CD4-positive, alpha-beta memory T cell (primary cell): ENCODE measurements at regions not wholly inside any gene's neighbourhood (a gene's known extent, or its start where the extent isn't known, plus 50 kb on each side); places are given as distances from the start of the nearest gene placed in this dataset.
"Not testable (repeated sequence)": the region's sequence is repeated elsewhere in the genome, so short reads cannot be mapped to it uniquely, and the experiment has no call there.

Experiments used
- CTCF ChIA-PET: fragments of 350-600 bp; sonication (Branson Sonifier 250); formaldehyde crosslinking; loops from one replicate; lab custom pipeline; 2021; ENCODE audit warnings: inconsistent platforms; ENCODE audit not compliant: partially characterized antibody; lab: Charles Lee
- POLR2A ChIA-PET: fragments of 350-600 bp; sonication (Branson Sonifier 250); formaldehyde crosslinking; loops from one replicate; lab custom pipeline; 2021; ENCODE audit not compliant: partially characterized antibody; lab: Charles Lee
- DNase-seq, 5 donors: peaks; one replicate each; pipeline versions ENCODE4 v3.0.0 to v3.0.0-alpha.2; 2020 to 2022; ENCODE audit warnings: mixed read lengths in 1 of 5
- H3K27ac ChIP-seq: one replicate; pipeline ENCODE4 v1.7.0; 2013; ENCODE audit warnings: low read depth, low read length
- H3K27me3 ChIP-seq: 2 replicates; pipeline ENCODE4 v1.7.0; 2013; ENCODE audit warnings: mild to moderate bottlenecking, low read length, moderate library complexity; ENCODE audit not compliant: insufficient read depth
- H3K36me3 ChIP-seq: 2 replicates; pipeline ENCODE4 v1.7.0; 2013; ENCODE audit warnings: mild to moderate bottlenecking, low read length, moderate library complexity; ENCODE audit not compliant: insufficient read depth
- H3K4me1 ChIP-seq: 2 replicates; pipeline ENCODE4 v1.7.0; 2013; ENCODE audit warnings: mild to moderate bottlenecking, low read length, moderate library complexity; ENCODE audit not compliant: insufficient read depth
- H3K4me3 ChIP-seq, 2 donors: one replicate each; pipeline ENCODE4 v1.7.0; 2013; ENCODE audit warnings: low read length in 2 of 2, mild to moderate bottlenecking in 1 of 2
- H3K9me3 ChIP-seq, 2 donors: one replicate each; pipeline ENCODE4 v1.7.0; 2013; ENCODE audit warnings: low read length in 2 of 2, control low read depth in 1 of 2; ENCODE audit not compliant: control insufficient read depth in 1 of 2
- H3K27ac Mint-ChIP-seq, 7 donors: one replicate each; pipeline ENCODE4 v1.8.0; 2020 to 2021; ENCODE audit warnings: mixed read lengths in 7 of 7, mild to moderate bottlenecking in 6 of 7, inconsistent platforms in 3 of 7, moderate library complexity in 3 of 7
- H3K27me3 Mint-ChIP-seq, 2 donors: one replicate each; pipeline ENCODE4 v1.8.0; 2020 to 2021; ENCODE audit warnings: mixed read lengths in 2 of 2
- H3K36me3 Mint-ChIP-seq, 2 donors: one replicate each; pipeline ENCODE4 v1.8.0; 2020 to 2021; ENCODE audit warnings: mixed read lengths in 2 of 2, inconsistent platforms in 1 of 2, mild to moderate bottlenecking in 1 of 2
- H3K4me1 Mint-ChIP-seq, 4 donors: one replicate each; pipeline ENCODE4 v1.8.0; 2020 to 2021; ENCODE audit warnings: mixed read lengths in 4 of 4, mild to moderate bottlenecking in 1 of 4
- H3K4me3 Mint-ChIP-seq, 8 donors: one replicate each; pipeline ENCODE4 v1.8.0; 2020 to 2021; ENCODE audit warnings: mixed read lengths in 8 of 8, mild to moderate bottlenecking in 7 of 8, moderate library complexity in 6 of 8, inconsistent platforms in 3 of 8
- H3K9me3 Mint-ChIP-seq, 8 donors: one replicate each; pipeline ENCODE4 v1.8.0; 2020 to 2021; ENCODE audit warnings: mixed read lengths in 8 of 8, mild to moderate bottlenecking in 5 of 8, inconsistent platforms in 3 of 8, moderate library complexity in 1 of 8
- intact Hi-C: fragments of 100-400 bp; cut with micrococcal nuclease; formaldehyde crosslinking; loops from one replicate; pipeline ENCODE4 v1.15.1; 2023

DNA sequence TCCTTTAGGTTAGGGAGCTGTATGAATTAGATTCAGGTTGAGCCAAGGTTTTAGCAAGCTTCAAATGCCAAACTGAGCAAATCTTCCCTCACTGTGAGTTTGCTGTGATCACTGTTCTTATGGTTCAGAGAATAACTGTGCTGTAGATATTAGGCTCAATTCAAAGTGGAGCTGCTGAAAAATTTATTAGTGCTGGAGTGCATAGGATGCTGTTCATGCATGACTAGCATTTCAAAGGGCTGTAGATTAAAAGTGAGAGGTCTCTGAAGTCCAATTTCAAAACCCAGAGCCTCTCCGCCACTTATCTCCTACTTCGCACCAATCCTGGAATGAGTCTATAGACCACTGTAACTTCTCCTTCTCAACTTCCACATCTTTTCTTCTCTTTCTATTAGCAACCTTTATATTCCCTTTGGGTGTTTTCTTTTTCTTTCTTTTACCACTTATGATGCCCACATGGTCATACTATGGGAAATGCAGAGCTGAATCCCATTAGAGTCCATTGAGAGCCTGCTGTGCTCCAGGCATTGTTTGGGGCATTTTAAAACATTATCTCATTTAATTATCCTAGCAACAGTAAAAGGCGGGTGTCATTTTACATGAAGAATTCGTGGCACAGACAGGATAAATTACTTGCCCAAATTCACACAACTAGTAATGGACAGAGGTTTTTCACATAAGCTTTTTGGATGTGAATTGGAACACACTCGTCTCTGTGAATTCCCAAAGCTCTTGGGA is 77.5 kb upstream of the EEA1 start:
- no peaks in the 10 kb centered on the region for H3K36me3 ChIP-seq
- Mint-ChIP-seq H3K4me1 (no peaks in the 10 kb centered on the region), H3K27me3 (peaks cover 0 to 1% of the 10 kb centered on the region in 2 donors), H3K36me3 (no peaks in the 10 kb centered on the region), H3K4me3 (no peak overlapping the region), H3K9me3 (no peaks in the 10 kb centered on the region), H3K27ac (no peak overlapping the region)
- POLR2A ChIA-PET = no interaction called here
- H3K4me3 ChIP-seq = no peak overlapping the region
- no peaks in the 10 kb centered on the region for H3K9me3 ChIP-seq
- H3K4me1 ChIP-seq = no peaks in the 10 kb centered on the region
- intact Hi-C loops = no loop called here
- DNase-seq = no peak
- CTCF ChIA-PET = no interaction called here
- H3K27me3 ChIP-seq = no peaks in the 10 kb centered on the region
- H3K27ac ChIP-seq = no peak overlapping the region

DNA sequence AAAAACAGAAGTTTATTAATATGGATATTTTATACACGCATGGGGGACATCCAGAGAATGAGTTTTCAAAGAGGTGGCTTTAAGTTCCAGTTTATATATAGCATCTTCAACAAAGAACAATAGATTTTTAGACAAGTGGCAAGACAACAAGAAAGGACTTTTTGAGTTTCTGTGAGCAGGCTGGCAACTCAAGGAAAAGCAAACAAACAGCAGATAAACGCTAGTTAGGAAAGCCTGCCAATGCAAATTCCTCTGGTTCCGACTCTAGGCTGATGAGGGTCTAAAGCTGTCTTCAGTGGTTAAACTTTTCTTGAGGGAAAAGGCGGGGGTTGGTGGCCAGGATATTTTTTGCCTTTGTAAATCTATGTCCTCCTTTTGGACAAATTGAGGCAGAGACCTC is 78.4 kb upstream of the EEA1 start:
- Mint-ChIP-seq H3K4me1 (no peaks in the 10 kb centered on the region), H3K36me3 (no peaks in the 10 kb centered on the region), H3K9me3 (no peaks in the 10 kb centered on the region), H3K4me3 (no peak overlapping the region), H3K27me3 (peaks cover 0 to 1% of the 10 kb centered on the region in 2 donors), H3K27ac (no peak overlapping the region)
- Histone ChIP-seq H3K9me3 (no peaks in the 10 kb centered on the region), H3K27ac (no peak overlapping the region), H3K27me3 (no peaks in the 10 kb centered on the region), H3K4me1 (no peaks in the 10 kb centered on the region), H3K36me3 (no peaks in the 10 kb centered on the region), H3K4me3 (no peak overlapping the region)
- intact Hi-C loops = no loop called here
- ChIA-PET POLR2A (no interaction called here), CTCF (no interaction called here)
- no peak for DNase-seq

DNA sequence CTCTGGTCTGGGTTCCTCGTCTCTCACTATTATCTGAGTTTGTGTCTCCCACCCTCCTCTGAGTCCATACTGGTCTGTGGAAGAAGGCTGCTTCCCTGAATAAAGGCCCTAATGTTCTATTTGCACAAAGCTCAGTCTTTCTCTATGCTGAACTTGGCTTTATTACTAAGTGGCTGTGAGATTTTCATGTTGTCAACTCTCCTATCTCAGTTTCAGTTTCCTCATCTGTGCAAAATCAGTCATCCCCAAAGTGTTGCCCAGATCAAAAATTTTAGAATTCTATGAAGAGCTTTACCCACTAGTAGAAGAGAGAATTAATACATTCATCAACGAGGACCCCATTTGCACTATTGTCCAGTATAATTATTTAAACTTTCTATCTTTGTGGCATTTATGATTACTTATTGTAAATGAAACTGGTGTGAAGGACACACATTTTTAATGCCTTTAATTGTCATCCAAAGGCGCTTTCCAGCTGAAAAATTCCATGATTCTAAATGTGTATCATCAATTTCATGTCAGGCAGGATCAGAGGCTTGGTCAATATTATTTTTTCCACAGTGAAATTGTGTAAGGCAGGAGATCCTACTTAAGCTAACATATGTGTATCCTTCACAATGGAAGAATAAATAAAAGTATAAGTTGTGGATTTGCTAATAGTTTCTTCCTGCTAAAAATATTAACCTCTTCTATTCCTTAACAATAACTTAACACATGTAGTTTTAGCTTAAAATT is 79.1 kb upstream of the EEA1 start:
- H3K9me3 Mint-ChIP-seq = no peaks in the 10 kb centered on the region
- H3K4me3 ChIP-seq = no peak overlapping the region
- intact Hi-C loops = no loop called here
- DNase-seq = no peak
- H3K4me1 Mint-ChIP-seq = no peaks in the 10 kb centered on the region
- CTCF ChIA-PET = interaction anchor here (1.1 to 1.8 kb wide), 2 partner anchors 90 to 1094 kb away, joined by 3 to 4 read pairs; no protein-coding TSS in a partner anchor
- no peak overlapping the region for H3K27ac Mint-ChIP-seq
- no peaks in the 10 kb centered on the region for H3K36me3 ChIP-seq
- POLR2A ChIA-PET = no interaction called here
- no peaks in the 10 kb centered on the region for H3K36me3 Mint-ChIP-seq
- H3K4me1 ChIP-seq = no peaks in the 10 kb centered on the region
- no peak overlapping the region for H3K4me3 Mint-ChIP-seq
- no peak overlapping the region for H3K27ac ChIP-seq
- H3K27me3 Mint-ChIP-seq = peaks cover 0 to 1% of the 10 kb centered on the region in 2 donors
- no peaks in the 10 kb centered on the region for H3K27me3 ChIP-seq
- H3K9me3 ChIP-seq = no peaks in the 10 kb centered on the region

DNA sequence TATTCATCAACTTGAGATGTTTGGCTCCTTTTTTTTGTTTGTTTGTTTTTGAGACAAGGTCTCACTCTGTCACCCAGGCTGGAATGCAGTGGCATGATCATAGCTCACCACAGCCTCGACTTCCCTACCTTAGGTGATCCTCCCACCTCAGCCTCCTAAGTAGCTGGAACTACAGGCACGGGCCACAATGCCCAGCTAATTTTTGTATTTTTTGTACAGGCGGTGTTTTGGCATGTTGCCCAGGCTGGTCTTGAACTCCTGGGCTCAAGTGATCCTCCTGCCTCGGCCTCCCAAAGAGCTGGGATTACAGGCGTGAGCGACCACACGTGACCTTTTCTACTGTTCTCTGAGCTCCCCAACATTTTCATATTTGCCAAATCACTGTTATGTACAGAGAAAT is 79.8 kb upstream of the EEA1 start:
- CTCF ChIA-PET = interaction anchor here (1.0 to 1.8 kb wide), 3 partner anchors 21 to 1093 kb away, joined by 3 to 4 read pairs (median 4); no protein-coding TSS in a partner anchor
- H3K4me3 ChIP-seq = not testable (repeated sequence)

DNA sequence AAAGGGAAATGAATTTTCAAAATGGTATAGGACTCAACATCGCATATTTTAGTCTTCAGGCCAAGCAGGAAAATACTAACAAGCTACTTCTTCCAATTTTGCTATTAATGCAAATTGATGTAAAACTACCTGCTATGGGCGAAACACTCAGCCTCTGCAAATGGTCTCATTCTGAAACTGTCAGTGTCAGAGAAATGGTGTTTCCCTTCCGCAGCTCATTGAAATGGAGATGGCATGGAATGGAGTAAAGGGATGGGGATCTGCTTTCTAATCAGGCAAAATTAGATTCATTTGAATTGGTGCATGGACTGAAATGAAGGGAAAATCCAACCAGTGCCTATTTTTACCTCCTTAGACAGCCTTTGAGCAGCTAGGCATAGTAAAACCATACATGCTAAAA is 80.4 kb upstream of the EEA1 start:
- no peaks in the 10 kb centered on the region for H3K27me3 ChIP-seq
- Mint-ChIP-seq H3K36me3 (no peaks in the 10 kb centered on the region), H3K27ac (no peak overlapping the region), H3K4me3 (no peak overlapping the region), H3K9me3 (peaks cover 0 to 2% (median 0%) of the 10 kb centered on the region in 8 donors), H3K27me3 (peaks cover 0 to 4% of the 10 kb centered on the region in 2 donors), H3K4me1 (no peaks in the 10 kb centered on the region)
- POLR2A ChIA-PET = no interaction called here
- no peaks in the 10 kb centered on the region for H3K9me3 ChIP-seq
- CTCF ChIA-PET = interaction anchor here (1.0 to 1.8 kb wide), 3 partner anchors 22 to 1093 kb away, joined by 3 to 4 read pairs (median 4); no protein-coding TSS in a partner anchor
- H3K36me3 ChIP-seq = no peaks in the 10 kb centered on the region
- no peak overlapping the region for H3K4me3 ChIP-seq
- no peak overlapping the region for H3K27ac ChIP-seq
- H3K4me1 ChIP-seq = no peaks in the 10 kb centered on the region
- intact Hi-C loops = no loop called here
- DNase-seq = no peak

More for the DNA sequence above, 79.8 kb upstream of the EEA1 start:
- H3K4me3 Mint-ChIP-seq, H3K27me3 ChIP-seq, H3K9me3 ChIP-seq, H3K4me1 Mint-ChIP-seq, H3K36me3 Mint-ChIP-seq, H3K4me1 ChIP-seq, H3K27ac ChIP-seq, H3K27me3 Mint-ChIP-seq, DNase-seq, intact Hi-C loops, H3K27ac Mint-ChIP-seq, POLR2A ChIA-PET, H3K9me3 Mint-ChIP-seq, H3K36me3 ChIP-seq: not testable (repeated sequence)

DNA sequence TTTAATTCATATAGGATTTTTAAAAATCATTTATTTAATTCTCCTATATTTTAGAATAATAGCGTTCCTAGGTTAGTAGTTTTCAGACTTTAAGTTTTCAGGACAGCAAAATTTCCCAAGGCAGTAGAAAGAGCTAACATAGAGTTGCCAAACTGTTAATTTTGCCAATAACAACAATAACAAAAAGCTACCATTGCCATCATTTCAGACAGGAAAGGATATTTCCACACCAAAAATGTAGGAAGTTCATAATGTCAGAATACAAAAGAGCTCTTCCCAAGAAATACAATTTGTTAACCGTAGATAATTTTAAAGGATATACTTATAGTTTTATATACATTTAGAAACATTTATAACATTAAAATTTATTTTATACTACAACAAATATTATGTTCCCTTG is 81.4 kb upstream of the EEA1 start:
- H3K4me1 ChIP-seq = no peaks in the 10 kb centered on the region
- no peaks in the 10 kb centered on the region for H3K36me3 ChIP-seq
- H3K27me3 ChIP-seq = no peaks in the 10 kb centered on the region
- ChIA-PET POLR2A (no interaction called here), CTCF (no interaction called here)
- intact Hi-C loops = no loop called here
- H3K4me3 ChIP-seq = no peak overlapping the region
- Mint-ChIP-seq H3K4me3 (no peak overlapping the region), H3K36me3 (no peaks in the 10 kb centered on the region), H3K4me1 (no peaks in the 10 kb centered on the region), H3K27me3 (peaks cover 0 to 4% of the 10 kb centered on the region in 2 donors), H3K27ac (no peak overlapping the region), H3K9me3 (peaks cover 0 to 2% (median 0%) of the 10 kb centered on the region in 8 donors)
- H3K27ac ChIP-seq = no peak overlapping the region
- H3K9me3 ChIP-seq = no peaks in the 10 kb centered on the region
- DNase-seq = no peak

DNA sequence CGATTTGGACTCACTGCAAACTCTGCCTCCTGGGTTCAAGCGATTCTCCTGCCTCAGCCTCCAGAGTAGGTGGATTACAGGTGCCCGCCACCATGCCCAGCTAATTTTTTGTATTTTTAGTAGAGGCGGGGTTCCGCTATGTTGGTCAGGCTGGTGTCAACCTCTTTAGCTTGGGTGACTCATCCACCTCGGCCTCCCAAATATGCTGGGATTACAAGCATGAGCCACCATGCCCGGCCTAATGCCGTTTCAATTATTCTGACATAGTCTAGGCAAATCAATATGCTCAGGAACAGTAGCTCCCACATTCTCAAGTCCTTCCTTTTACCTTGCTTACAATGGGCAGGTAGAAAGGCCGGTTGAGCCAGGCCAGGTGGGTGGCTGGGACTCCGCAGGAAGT is 82.0 kb upstream of the EEA1 start:
- Mint-ChIP-seq H3K4me1 (no peaks in the 10 kb centered on the region), H3K36me3 (no peaks in the 10 kb centered on the region), H3K4me3 (no peak overlapping the region), H3K9me3 (peaks cover 0 to 2% (median 0%) of the 10 kb centered on the region in 8 donors), H3K27me3 (peaks cover 0 to 4% of the 10 kb centered on the region in 2 donors), H3K27ac (no peak overlapping the region)
- Histone ChIP-seq H3K4me3 (no peak overlapping the region), H3K27me3 (no peaks in the 10 kb centered on the region), H3K27ac (no peak overlapping the region), H3K9me3 (no peaks in the 10 kb centered on the region), H3K36me3 (no peaks in the 10 kb centered on the region), H3K4me1 (no peaks in the 10 kb centered on the region)
- ChIA-PET CTCF (no interaction called here), POLR2A (no interaction called here)
- intact Hi-C loops = no loop called here
- no peak for DNase-seq
